ENCODE measurements at regions not wholly inside any gene's neighbourhood (a gene's known extent, or its start where the extent isn't known, plus 50 kb on each side); places are given as distances from the start of the nearest gene placed in this dataset.
"Not testable (repeated sequence)": the region's sequence is repeated elsewhere in the genome, so short reads cannot be mapped to it uniquely, and the experiment has no call there.

DNA sequence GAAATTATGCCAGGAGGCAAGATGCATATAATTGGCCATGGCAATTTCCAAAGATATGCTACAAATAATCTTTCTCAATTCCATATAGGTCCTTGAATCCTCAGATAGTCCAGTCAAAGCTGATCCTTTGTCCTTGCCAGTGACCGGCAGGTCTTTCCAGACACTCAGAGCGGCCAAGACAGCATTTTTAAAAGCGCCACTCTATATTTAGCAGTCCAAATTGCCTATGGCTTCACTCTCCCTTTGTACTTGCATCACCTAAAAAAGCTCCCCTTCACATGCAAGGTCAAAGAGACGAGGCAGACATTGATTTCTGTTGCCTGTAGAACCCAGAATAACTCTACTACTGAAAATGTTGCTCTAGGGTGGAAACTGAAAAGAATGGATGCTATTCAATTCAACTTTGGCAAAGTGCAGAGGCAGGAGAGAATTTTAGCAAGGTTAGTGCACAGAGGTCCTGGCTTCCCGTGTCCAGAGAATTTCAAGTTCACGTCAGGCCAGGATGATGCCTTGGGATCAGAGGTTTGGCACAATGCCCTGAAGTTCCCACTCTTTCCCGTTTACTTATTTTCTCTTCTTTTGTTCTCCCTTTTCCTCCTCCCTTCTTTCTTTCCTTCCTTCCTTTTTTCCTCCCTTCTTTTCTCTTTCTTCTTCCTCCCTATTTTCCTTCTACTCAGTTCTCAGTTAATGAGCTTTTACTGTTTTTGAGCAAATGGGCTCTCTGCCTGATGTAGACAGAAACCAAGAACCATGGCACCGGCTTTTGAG, 108.5 kb downstream of the KCNK1 start:
- no peak for DNase-seq (ENCODE audit: low spot score)

DNA sequence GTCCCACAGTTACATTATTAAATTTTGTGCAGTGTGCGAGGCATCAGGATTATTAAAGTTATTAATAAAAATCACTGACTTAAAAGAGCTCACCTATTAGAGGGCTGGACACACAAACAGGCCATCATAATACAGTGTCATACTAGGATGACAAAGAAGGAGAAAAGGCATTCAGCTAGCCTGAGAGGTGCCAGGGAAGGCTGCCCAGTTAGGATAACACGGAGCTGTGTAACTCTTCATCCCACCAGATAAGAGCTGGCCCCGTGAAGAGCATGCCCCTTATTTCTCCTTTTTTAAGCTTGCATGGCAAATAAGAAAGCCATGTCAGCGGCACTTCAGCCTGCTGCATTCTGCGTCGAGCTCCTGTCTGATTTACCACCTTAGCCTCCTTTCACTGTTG, 109.5 kb downstream of the KCNK1 start:
- no peak for DNase-seq (ENCODE audit: low spot score)

GRCh38 chr1:233724131-233724631, 110.3 kb downstream of the KCNK1 start:
- DNase-seq (ENCODE audit: low spot score) = not testable (repeated sequence)

- no peak for DNase-seq (ENCODE audit: low spot score)
Measured at GRCh38 chr1:233725423-233725822, 111.5 kb downstream of the KCNK1 start.

DNA sequence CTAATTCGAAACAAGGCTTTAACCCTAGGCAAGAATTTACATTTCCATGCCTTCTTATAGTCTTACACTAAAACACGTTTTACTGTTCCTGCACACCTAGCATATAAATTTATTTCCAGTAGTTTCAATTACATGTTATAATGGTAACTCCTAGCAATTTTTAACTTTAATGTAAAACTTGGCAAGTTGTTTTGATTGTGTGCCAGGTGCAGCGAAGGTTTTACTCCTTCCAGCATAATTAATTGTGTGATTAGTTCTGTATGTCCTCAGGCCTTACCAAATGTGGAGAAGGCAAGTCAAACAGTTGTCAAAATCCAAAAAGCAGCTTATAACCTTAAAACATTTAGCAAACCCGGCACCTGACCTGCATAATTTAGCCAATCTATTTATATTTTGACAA, 114.8 kb downstream of the KCNK1 start:
- DNase-seq (ENCODE audit: low spot score) = no peak

GRCh38 chr1:233730380-233730779, 116.5 kb downstream of the KCNK1 start:
- DNase-seq (ENCODE audit: low spot score) = no peak

DNA sequence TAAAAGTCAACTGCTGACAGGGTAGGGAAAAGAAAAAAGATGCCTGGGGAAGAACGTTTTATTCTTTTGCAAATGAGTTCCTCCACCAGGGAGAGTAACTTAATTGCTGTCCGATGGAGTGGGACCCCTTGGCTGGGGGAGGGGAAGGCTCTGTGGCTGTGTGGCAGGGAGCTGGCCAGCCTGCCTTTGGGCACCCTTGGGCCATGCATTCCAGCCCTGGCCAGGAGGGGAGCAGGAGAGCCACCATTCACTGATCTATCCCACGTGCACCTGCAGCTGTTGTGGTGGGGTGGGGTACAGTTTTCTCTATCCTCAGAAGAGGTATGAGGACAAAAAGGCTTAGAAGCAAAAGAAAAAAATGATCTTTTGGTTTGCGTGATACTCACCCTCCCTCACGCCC, 116.9 kb downstream of the KCNK1 start:
- DNase-seq (ENCODE audit: low spot score) = no peak

DNA sequence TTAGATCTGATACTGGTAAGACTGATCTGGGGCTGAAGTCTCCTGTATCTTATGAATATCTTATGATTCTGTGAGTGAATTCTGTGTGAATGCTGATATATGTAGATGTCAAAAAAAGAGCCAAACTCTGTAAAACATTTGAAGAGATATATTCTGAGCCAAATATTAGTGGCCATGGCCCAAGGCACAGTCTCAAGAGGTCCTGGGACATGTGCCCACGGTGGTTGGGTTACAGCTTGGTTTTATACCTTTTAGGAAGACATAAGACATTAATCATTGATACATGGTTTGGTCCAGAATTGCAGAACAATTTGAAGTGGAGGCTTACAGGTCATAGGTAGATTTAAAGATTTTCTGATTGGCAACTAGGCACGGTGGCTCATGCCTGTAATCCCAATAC, 118.3 kb downstream of the KCNK1 start:
- DNase-seq (ENCODE audit: low spot score) = no peak

DNA sequence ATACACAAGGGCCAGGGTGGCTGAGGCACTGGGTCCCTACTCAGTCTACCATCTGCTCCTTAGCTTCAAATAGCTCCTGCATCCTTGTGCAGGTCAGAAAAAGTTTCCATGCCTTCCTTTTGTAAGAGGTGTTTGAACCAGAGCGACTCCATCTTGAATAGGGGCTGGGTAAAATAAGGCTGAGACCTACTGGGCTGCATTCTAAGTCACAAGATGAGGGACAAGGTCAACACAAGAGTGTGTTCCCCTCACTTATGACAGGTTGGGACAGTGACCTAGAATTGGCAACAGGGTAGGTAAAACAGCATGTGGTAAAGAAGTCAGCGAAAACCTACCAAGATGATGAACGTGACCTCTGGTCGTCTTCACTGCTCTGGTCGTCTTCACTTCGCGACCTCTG, 120.5 kb downstream of the KCNK1 start:
- no peak for DNase-seq (ENCODE audit: low spot score)

GRCh38 chr1:233735331-233735730, 121.4 kb downstream of the KCNK1 start:
- DNase-seq (ENCODE audit: low spot score) = no peak

- DNase-seq (ENCODE audit: low spot score) = no peak
Measured at GRCh38 chr1:233735847-233736246, 121.9 kb downstream of the KCNK1 start.

- DNase-seq (ENCODE audit: low spot score) = no peak
Measured at GRCh38 chr1:233737341-233737740, 123.4 kb downstream of the KCNK1 start.

DNA sequence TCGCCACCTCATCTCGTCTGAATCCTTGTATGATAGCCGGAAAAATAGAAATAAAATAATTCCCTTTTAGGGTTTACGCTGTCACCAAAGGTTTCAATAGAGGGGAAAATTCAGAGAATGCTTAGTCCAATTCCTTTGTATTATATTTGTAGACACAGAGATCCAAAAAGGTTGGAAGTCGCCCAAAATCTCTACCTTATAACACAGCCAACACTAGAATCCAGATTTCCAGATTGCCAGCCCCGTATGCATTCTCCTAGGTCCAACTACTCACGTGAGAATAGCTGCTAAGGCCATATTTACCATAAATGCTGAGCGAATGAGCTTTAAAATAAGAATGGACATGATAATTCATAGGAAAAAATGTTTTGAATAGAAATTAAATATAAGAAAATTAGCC, 124.5 kb downstream of the KCNK1 start:
- DNase-seq (ENCODE audit: low spot score) = no peak

DNA sequence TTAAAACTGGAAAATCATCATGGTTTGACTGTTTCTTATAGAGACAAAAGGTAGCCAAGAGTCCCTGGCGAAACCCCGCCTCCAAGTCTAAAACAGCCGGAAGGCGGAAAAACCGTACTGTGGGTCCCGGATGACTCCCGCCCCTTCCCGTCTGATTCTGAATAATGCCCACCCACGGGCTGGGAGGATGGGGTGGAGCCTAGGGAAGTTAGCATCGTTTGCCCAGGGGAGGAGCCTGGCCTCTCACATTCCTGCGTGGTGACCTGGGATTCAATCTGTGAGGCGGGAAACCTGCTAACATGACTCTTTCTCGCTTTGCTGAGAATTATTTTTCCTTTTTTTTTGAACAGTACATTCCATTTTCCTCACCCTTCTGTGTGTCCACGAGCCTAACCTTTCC, 124.9 kb downstream of the KCNK1 start:
- no peak for DNase-seq (ENCODE audit: low spot score)

GRCh38 chr1:233744779-233745513, 131.0 kb downstream of the KCNK1 start:
- DNase-seq (ENCODE audit: low spot score) = no peak

GRCh38 chr1:233750139-233750538, 136.2 kb downstream of the KCNK1 start:
- no peak for DNase-seq (ENCODE audit: low spot score)

- no peak for DNase-seq (ENCODE audit: low spot score)
Measured at GRCh38 chr1:233759665-233760064, 144.8 kb upstream of the SLC35F3 start.

DNA sequence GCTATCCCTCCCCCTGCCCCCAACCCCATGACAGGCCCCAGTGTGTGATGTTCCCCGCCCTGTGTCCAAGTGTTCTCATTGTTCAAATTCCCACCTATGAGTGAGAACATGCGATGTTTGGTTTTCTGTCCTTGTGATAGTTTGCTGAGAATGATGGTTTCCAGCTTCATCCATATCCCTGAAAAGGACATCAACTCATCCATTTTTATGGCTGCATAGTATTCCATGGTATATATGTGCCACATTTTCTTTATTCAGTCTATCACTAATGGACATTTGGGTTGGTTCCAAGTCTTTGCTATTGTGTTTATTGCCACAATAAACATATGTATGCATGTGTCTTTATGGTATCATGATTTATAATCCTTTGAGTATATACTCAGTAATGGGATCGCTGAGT, 140.2 kb upstream of the SLC35F3 start:
- not testable (repeated sequence) for DNase-seq (ENCODE audit: low spot score)

- DNase-seq (ENCODE audit: low spot score) = peak; percentile 90
Measured at GRCh38 chr1:233777566-233777965, 126.9 kb upstream of the SLC35F3 start.

DNA sequence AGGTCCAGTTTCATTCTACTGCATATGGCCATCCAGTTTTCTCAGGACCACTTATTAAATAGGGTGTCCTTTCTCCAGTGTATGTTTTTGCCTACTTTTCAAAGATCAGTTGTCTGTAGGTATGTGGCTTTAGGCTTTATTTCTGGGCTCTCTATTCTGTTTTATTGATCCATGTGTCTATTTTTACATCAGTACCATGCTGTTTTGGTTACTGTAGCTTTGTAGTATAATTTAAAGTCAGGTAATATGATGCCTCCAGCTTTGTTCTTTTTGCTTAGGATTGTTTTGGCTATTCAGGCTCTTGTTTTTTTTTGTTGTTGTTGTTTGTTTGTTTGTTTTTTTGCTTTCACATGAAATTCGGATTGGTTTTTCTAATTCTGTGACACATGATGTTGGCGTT, 124.4 kb upstream of the SLC35F3 start:
- DNase-seq (ENCODE audit: low spot score) = no peak

DNA sequence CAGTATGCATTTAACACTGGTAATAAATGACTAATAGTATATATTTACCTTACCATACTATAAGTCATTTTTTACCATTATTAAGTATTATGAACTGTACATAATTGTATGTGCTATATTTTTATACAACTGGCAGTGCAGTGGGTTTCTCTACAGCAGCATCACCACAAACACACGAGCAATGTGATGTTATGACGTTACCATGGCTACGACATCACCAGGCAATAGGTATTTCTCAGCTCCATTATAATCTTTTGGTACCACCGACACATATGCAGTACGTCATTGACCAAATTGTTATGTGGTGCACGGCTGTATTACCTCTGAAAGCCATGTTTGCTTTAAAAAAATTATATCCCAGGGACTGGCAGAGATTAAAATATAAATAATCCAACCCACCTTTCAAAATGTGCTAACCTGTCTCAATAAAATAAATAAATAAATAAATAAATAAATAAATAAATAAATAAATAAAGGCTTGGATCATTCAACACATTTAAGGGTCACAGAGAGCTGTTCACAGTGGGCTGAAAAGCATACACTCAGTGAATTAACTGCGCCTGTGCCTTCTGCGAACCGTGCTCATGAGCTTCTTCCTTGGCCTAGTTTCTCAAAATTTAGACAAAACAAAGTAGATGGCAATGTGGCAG, 121.4 kb upstream of the SLC35F3 start:
- no peak for DNase-seq (ENCODE audit: low spot score)

- no peak for DNase-seq (ENCODE audit: low spot score)
Measured at GRCh38 chr1:233787599-233787998, 116.9 kb upstream of the SLC35F3 start.

- no peak for DNase-seq (ENCODE audit: low spot score)
Measured at GRCh38 chr1:233788687-233789086, 115.8 kb upstream of the SLC35F3 start.

All from Ammon's horn (tissue), 1 donor.